Progenitor cell of endocrine pancreas (in vitro differentiated cells): ENCODE measurements at regions not wholly inside any gene's neighbourhood (a gene's known extent, or its start where the extent isn't known, plus 50 kb on each side); places are given as distances from the start of the nearest gene placed in this dataset.

Experiments
- DNase-seq: peaks from one replicate; pipeline ENCODE4 v3.0.0; 2021; ENCODE audit warnings: low spot score; ENCODE audit not compliant: unreplicated experiment
- H3K27ac Mint-ChIP-seq: 2 replicates; pipeline ENCODE4 v1.8.0; 2021; ENCODE audit warnings: mild to moderate bottlenecking, moderate library complexity, mixed read lengths
- H3K27me3 Mint-ChIP-seq: 2 replicates; pipeline ENCODE4 v1.8.0; 2021; ENCODE audit warnings: mixed read lengths
- H3K36me3 Mint-ChIP-seq: 2 replicates; pipeline ENCODE4 v1.8.0; 2022; ENCODE audit warnings: mixed read lengths; ENCODE audit not compliant: insufficient read depth
- H3K4me1 Mint-ChIP-seq: 2 replicates; pipeline ENCODE4 v1.8.0; 2021; ENCODE audit warnings: low read depth, mixed read lengths
- H3K4me3 Mint-ChIP-seq: 2 replicates; pipeline ENCODE4 v1.8.0; 2021; ENCODE audit warnings: low read depth, mild to moderate bottlenecking, moderate library complexity, mixed read lengths
- H3K9me3 Mint-ChIP-seq: 2 replicates; pipeline ENCODE4 v1.8.0; 2021; ENCODE audit warnings: low read depth, mixed read lengths
- CTCF ChIP-seq: fragments of 200-600 bp; sonication (generic); IDR thresholded peaks from one replicate; pipeline ENCODE4 v1.5.0; 2021; ENCODE audit warnings: antibody characterized with exemption, mild to moderate bottlenecking; ENCODE audit not compliant: unreplicated experiment

- H3K9me3 Mint-ChIP-seq = peaks cover 12% of the 10 kb centered on the region
- H3K36me3 Mint-ChIP-seq = peaks cover 25% of the 10 kb centered on the region
- peaks cover 10% of the 10 kb centered on the region for H3K4me1 Mint-ChIP-seq
- H3K27ac Mint-ChIP-seq = no peak overlapping the region
- TF ChIP-seq CTCF = no peak
- H3K4me3 Mint-ChIP-seq = no peak overlapping the region
- no peaks in the 10 kb centered on the region for H3K27me3 Mint-ChIP-seq
- no peak for DNase-seq
Observed at GRCh38 chr1:94686882-94687281, 133.3 kb upstream of the SLC44A3 start.

GRCh38 chr1:94684690-94685250, 135.4 kb upstream of the SLC44A3 start:
- Mint-ChIP-seq H3K4me1 (peaks cover 2% of the 10 kb centered on the region), H3K27me3 (no peaks in the 10 kb centered on the region), H3K27ac (no peak overlapping the region), H3K9me3 (peaks cover 7% of the 10 kb centered on the region), H3K36me3 (peaks cover 18% of the 10 kb centered on the region), H3K4me3 (no peak overlapping the region)
- no peak for TF ChIP-seq CTCF
- DNase-seq = no peak

DNA sequence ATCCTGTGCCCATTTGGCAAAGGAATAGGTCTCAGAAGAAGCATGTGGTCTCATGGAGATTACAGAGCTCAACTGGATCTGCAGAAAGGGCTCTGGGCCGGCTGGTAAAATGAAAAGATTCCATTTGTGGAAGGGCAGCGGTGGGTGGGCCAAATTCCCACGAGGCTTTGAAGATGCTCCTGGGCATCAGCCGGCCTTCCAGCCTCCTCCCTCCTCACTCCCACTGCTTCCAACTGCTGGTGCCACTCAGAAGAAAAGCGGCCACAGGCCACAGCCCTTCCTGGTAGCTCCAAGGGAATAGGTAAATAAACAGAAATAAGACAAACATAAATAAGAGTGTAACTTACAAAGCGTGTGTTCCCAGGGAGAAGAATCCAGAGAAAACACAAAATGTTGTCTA, 136.3 kb upstream of the SLC44A3 start:
- Mint-ChIP-seq H3K4me3 (no peak overlapping the region), H3K27me3 (no peaks in the 10 kb centered on the region), H3K36me3 (peaks cover 22% of the 10 kb centered on the region), H3K4me1 (peaks cover 4% of the 10 kb centered on the region), H3K9me3 (peaks cover 9% of the 10 kb centered on the region), H3K27ac (no peak overlapping the region)
- no peak for TF ChIP-seq CTCF
- no peak for DNase-seq

- DNase-seq = no peak
- no peak overlapping the region for H3K4me3 Mint-ChIP-seq
- TF ChIP-seq CTCF = no peak
- H3K9me3 Mint-ChIP-seq = peaks cover 7% of the 10 kb centered on the region
- peaks cover 21% of the 10 kb centered on the region for H3K36me3 Mint-ChIP-seq
- H3K27ac Mint-ChIP-seq = no peak overlapping the region
- H3K27me3 Mint-ChIP-seq = no peaks in the 10 kb centered on the region
- H3K4me1 Mint-ChIP-seq = peaks cover 30% of the 10 kb centered on the region
Observed at GRCh38 chr1:94680039-94680377, 138.4 kb upstream of the F3 start.

GRCh38 chr1:94679332-94680038, 137.9 kb upstream of the F3 start:
- no peak for DNase-seq
- H3K36me3 Mint-ChIP-seq = peaks cover 26% of the 10 kb centered on the region
- H3K27me3 Mint-ChIP-seq = no peaks in the 10 kb centered on the region
- peaks cover 32% of the 10 kb centered on the region for H3K4me1 Mint-ChIP-seq
- peaks cover 10% of the 10 kb centered on the region for H3K9me3 Mint-ChIP-seq
- H3K4me3 Mint-ChIP-seq = no peak overlapping the region
- TF ChIP-seq CTCF = no peak
- H3K27ac Mint-ChIP-seq = no peak overlapping the region
